ENCODE measurements at regions not wholly inside any gene's neighbourhood (a gene's known extent, or its start where the extent isn't known, plus 50 kb on each side); places are given as distances from the start of the nearest gene placed in this dataset.

DNA sequence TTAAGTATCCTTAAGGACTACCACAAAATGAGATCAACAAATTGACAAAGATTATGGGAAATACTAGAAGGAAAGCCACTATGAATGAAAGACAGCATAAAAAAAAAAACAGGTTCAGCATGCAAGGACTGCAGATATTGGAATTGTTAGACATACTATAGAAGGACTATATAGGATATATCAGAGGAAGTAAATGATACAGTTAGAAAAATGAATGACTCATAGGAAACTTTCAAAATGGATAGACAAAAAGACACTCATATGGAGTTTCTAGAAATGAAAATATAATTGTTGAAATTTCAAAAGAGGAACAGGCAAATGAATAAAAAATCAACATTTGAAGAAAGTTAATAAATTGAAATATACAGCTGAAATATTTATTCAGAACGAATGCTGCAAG is 180.6 kb downstream of the PLK2 start:
- dilution Hi-C loops (cut with MboI; ENCODE audit: extremely low pct_ligation_motif_present, low sequenced_read_pairs): no loop called here
- no peak overlapping the region for H3K27ac ChIP-seq (ENCODE audit: control insufficient read depth, insufficient read depth, low read length)
- no peaks in the 10 kb centered on the region for H3K27me3 ChIP-seq (ENCODE audit: control insufficient read depth, extremely low read depth, insufficient read depth, low read length)
- no peaks in the 10 kb centered on the region for H3K9me3 ChIP-seq (ENCODE audit: control insufficient read depth, low read depth, low read length)
- H4K20me1 ChIP-seq (ENCODE audit: control insufficient read depth, extremely low read depth, insufficient read depth, low read length): no peaks in the 10 kb centered on the region
- H3K9ac ChIP-seq (ENCODE audit: control insufficient read depth, extremely low read depth, insufficient read depth, low read length): no peak overlapping the region
- DNase-seq (ENCODE audit: low read depth, low spot score): no peak
- FAIRE-seq: no peak
- H3K79me2 ChIP-seq (ENCODE audit: control insufficient read depth, insufficient read depth, low read length): no peaks in the 10 kb centered on the region
- H3K4me2 ChIP-seq (ENCODE audit: control insufficient read depth, extremely low read depth, insufficient read depth, low read depth, low read length): no peak overlapping the region
- H2AFZ ChIP-seq (ENCODE audit: control insufficient read depth, low read length): no peak overlapping the region
- TF ChIP-seq, protein P1, sequence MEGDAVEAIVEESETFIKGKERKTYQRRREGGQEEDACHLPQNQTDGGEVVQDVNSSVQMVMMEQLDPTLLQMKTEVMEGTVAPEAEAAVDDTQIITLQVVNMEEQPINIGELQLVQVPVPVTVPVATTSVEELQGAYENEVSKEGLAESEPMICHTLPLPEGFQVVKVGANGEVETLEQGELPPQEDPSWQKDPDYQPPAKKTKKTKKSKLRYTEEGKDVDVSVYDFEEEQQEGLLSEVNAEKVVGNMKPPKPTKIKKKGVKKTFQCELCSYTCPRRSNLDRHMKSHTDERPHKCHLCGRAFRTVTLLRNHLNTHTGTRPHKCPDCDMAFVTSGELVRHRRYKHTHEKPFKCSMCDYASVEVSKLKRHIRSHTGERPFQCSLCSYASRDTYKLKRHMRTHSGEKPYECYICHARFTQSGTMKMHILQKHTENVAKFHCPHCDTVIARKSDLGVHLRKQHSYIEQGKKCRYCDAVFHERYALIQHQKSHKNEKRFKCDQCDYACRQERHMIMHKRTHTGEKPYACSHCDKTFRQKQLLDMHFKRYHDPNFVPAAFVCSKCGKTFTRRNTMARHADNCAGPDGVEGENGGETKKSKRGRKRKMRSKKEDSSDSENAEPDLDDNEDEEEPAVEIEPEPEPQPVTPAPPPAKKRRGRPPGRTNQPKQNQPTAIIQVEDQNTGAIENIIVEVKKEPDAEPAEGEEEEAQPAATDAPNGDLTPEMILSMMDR (optimal IDR thresholded peaks at IDR 0.05 in 1 of 3, IDR thresholded peaks at IDR 0.05 in 1 of 3, conservative IDR thresholded peaks at IDR 0.05 in 1 of 3; ENCODE audit: extremely low read depth in 1 of 3, insufficient read depth in 2 of 3, low read length in 3 of 3): no peak
- no peak for TF ChIP-seq EZH2 (IDR thresholded peaks at IDR 0.05; ENCODE audit: low read length)
- H3K4me1 ChIP-seq (ENCODE audit: control insufficient read depth, extremely low read depth, insufficient read depth, low read length): peaks cover 17% of the 10 kb centered on the region
- no peaks in the 10 kb centered on the region for H3K36me3 ChIP-seq (ENCODE audit: control insufficient read depth in 2 of 2, extremely low read depth in 1 of 2, insufficient read depth in 2 of 2, low read length in 2 of 2)
- no peaks in the 10 kb centered on the region for H3K9me1 ChIP-seq (ENCODE audit: control insufficient read depth, extremely low read depth, insufficient read depth, low read length)
- no peak overlapping the region for H3K4me3 ChIP-seq (ENCODE audit: control insufficient read depth in 2 of 3, extremely low read depth in 1 of 3, insufficient read depth in 2 of 3, low read depth in 1 of 3, low read length in 3 of 3)

DNA sequence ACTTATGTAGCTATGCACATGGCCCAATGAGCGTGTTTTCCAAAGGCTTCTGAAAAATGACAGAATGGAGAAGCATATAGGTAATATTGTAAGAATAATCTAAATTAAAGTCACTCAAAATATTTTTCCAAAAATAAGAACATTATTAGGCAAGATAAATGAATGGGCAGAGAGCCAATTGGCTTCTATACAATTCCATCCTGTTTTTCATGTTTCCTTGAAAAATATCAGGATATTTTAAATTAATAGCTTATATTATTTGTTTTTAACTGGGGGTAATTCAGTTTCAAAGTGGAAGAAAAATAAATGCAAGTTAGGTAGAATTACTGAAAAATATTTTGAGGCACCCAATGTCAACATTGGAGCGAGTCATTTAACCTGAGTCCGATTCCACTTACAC is 183.5 kb downstream of the PLK2 start:
- Histone ChIP-seq H3K4me1 (ENCODE audit: control insufficient read depth, extremely low read depth, insufficient read depth, low read length) (peaks cover 20% of the 10 kb centered on the region), H3K4me2 (ENCODE audit: control insufficient read depth, extremely low read depth, insufficient read depth, low read depth, low read length) (no peak overlapping the region), H3K9me3 (ENCODE audit: control insufficient read depth, low read depth, low read length) (no peaks in the 10 kb centered on the region), H3K27ac (ENCODE audit: control insufficient read depth, insufficient read depth, low read length) (no peak overlapping the region), H4K20me1 (ENCODE audit: control insufficient read depth, extremely low read depth, insufficient read depth, low read length) (no peaks in the 10 kb centered on the region), H3K27me3 (ENCODE audit: control insufficient read depth, extremely low read depth, insufficient read depth, low read length) (no peaks in the 10 kb centered on the region), H3K79me2 (ENCODE audit: control insufficient read depth, insufficient read depth, low read length) (no peaks in the 10 kb centered on the region), H3K36me3 (ENCODE audit: control insufficient read depth in 2 of 2, extremely low read depth in 1 of 2, insufficient read depth in 2 of 2, low read length in 2 of 2) (no peaks in the 10 kb centered on the region), H3K9me1 (ENCODE audit: control insufficient read depth, extremely low read depth, insufficient read depth, low read length) (no peaks in the 10 kb centered on the region), H3K9ac (ENCODE audit: control insufficient read depth, extremely low read depth, insufficient read depth, low read length) (no peak overlapping the region), H2AFZ (ENCODE audit: control insufficient read depth, low read length) (no peak overlapping the region), H3K4me3 (ENCODE audit: control insufficient read depth in 2 of 3, extremely low read depth in 1 of 3, insufficient read depth in 2 of 3, low read depth in 1 of 3, low read length in 3 of 3) (no peak overlapping the region)
- dilution Hi-C loops (cut with MboI; ENCODE audit: extremely low pct_ligation_motif_present, low sequenced_read_pairs): no loop called here
- FAIRE-seq: no peak
- no peak for DNase-seq (ENCODE audit: low read depth, low spot score)
- TF ChIP-seq, protein P1 (optimal IDR thresholded peaks at IDR 0.05 in 1 of 3, IDR thresholded peaks at IDR 0.05 in 1 of 3, conservative IDR thresholded peaks at IDR 0.05 in 1 of 3; ENCODE audit: extremely low read depth in 1 of 3, insufficient read depth in 2 of 3, low read length in 3 of 3): no peak
- TF ChIP-seq EZH2 (IDR thresholded peaks at IDR 0.05; ENCODE audit: low read length): no peak
